GM19397 (cell line): ENCODE measurements at regions not wholly inside any gene's neighbourhood (a gene's known extent, or its start where the extent isn't known, plus 50 kb on each side); places are given as distances from the start of the nearest gene placed in this dataset.

Experiments used
- ATAC-seq: cut with Tn5 transposase; IDR thresholded peaks from one replicate; pipeline ENCODE4 v1.9.1; 2021; ENCODE audit warnings: mild to moderate bottlenecking, moderate library complexity; ENCODE audit not compliant: unreplicated experiment

GRCh38 chr6:54786154-54786553 is 60.4 kb upstream of the FAM83B start:
- no peak for ATAC-seq

GRCh38 chr6:54787825-54788224 is 58.7 kb upstream of the FAM83B start:
- ATAC-seq = no peak
